ENCODE measurements at regions not wholly inside any gene's neighbourhood (a gene's known extent, or its start where the extent isn't known, plus 50 kb on each side); places are given as distances from the start of the nearest gene placed in this dataset.

DNA sequence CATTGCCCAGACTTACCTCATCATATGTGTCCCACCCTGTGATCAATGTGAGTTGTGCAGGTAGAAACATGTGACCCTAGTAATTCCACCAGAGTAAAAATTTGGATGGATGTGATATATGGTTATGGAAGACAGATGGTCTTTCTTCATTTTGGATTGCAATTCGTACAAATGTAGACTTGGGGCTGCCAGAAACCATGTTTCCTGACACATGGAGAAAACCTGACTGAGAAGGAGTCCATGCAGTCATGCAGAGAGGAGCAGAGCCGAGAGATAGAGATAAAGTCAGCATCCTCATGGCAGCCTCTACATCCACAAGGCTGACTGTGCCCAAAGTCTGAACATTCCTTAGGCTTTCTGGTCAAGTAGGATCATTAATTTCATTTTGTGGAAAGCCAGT lies 678.1 kb upstream of the KIRREL3 start:
- H3K9me3 Mint-ChIP-seq: peaks cover 3% of the 10 kb centered on the region; the same call in 1 of the 2 replicates
- no peak overlapping the region for H3K27ac Mint-ChIP-seq
- H3K4me3 Mint-ChIP-seq: no peak overlapping the region
- peaks cover 24% of the 10 kb centered on the region for H3K4me1 Mint-ChIP-seq
- ChIA-PET POLR2A (no interaction called here), CTCF (no interaction called here)
- ATAC-seq (no peak), DNase-seq (ENCODE audit: low spot score) (no peak)
- no peaks in the 10 kb centered on the region for H3K36me3 Mint-ChIP-seq
- TF ChIP-seq ZNF423 (CRISPR knock-in tag; IDR thresholded peaks at IDR 0.05): no peak
- TF ChIP-seq, protein P1, sequence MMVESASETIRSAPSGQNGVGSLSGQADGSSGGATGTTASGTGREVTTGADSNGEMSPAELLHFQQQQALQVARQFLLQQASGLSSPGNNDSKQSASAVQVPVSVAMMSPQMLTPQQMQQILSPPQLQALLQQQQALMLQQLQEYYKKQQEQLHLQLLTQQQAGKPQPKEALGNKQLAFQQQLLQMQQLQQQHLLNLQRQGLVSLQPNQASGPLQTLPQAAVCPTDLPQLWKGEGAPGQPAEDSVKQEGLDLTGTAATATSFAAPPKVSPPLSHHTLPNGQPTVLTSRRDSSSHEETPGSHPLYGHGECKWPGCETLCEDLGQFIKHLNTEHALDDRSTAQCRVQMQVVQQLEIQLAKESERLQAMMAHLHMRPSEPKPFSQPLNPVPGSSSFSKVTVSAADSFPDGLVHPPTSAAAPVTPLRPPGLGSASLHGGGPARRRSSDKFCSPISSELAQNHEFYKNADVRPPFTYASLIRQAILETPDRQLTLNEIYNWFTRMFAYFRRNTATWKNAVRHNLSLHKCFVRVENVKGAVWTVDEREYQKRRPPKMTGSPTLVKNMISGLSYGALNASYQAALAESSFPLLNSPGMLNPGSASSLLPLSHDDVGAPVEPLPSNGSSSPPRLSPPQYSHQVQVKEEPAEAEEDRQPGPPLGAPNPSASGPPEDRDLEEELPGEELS (CRISPR knock-in tag; IDR thresholded peaks at IDR 0.05): no peak
- no peak for TF ChIP-seq ZNF121 (CRISPR knock-in tag; IDR thresholded peaks at IDR 0.05)
- no peak for TF ChIP-seq EMX1 (CRISPR knock-in tag; IDR thresholded peaks at IDR 0.05)
- TF ChIP-seq, protein P2, sequence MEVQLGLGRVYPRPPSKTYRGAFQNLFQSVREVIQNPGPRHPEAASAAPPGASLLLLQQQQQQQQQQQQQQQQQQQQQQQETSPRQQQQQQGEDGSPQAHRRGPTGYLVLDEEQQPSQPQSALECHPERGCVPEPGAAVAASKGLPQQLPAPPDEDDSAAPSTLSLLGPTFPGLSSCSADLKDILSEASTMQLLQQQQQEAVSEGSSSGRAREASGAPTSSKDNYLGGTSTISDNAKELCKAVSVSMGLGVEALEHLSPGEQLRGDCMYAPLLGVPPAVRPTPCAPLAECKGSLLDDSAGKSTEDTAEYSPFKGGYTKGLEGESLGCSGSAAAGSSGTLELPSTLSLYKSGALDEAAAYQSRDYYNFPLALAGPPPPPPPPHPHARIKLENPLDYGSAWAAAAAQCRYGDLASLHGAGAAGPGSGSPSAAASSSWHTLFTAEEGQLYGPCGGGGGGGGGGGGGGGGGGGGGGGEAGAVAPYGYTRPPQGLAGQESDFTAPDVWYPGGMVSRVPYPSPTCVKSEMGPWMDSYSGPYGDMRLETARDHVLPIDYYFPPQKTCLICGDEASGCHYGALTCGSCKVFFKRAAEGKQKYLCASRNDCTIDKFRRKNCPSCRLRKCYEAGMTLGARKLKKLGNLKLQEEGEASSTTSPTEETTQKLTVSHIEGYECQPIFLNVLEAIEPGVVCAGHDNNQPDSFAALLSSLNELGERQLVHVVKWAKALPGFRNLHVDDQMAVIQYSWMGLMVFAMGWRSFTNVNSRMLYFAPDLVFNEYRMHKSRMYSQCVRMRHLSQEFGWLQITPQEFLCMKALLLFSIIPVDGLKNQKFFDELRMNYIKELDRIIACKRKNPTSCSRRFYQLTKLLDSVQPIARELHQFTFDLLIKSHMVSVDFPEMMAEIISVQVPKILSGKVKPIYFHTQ (CRISPR knock-in tag; IDR thresholded peaks at IDR 0.05): no peak
- TF ChIP-seq, protein P3, sequence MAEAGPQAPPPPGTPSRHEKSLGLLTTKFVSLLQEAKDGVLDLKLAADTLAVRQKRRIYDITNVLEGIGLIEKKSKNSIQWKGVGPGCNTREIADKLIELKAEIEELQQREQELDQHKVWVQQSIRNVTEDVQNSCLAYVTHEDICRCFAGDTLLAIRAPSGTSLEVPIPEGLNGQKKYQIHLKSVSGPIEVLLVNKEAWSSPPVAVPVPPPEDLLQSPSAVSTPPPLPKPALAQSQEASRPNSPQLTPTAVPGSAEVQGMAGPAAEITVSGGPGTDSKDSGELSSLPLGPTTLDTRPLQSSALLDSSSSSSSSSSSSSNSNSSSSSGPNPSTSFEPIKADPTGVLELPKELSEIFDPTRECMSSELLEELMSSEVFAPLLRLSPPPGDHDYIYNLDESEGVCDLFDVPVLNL (CRISPR knock-in tag; IDR thresholded peaks at IDR 0.05; ENCODE audit: borderline replicate concordance, low read depth): no peak
- TF ChIP-seq TCF7 (CRISPR knock-in tag; IDR thresholded peaks at IDR 0.05; ENCODE audit: low read depth): no peak
- TF ChIP-seq, protein P4, sequence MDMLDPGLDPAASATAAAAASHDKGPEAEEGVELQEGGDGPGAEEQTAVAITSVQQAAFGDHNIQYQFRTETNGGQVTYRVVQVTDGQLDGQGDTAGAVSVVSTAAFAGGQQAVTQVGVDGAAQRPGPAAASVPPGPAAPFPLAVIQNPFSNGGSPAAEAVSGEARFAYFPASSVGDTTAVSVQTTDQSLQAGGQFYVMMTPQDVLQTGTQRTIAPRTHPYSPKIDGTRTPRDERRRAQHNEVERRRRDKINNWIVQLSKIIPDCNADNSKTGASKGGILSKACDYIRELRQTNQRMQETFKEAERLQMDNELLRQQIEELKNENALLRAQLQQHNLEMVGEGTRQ (CRISPR knock-in tag; IDR thresholded peaks at IDR 0.05): no peak
- no peak for TF ChIP-seq JUN (CRISPR knock-in tag; IDR thresholded peaks at IDR 0.05)
- no peak for TF ChIP-seq ZNF138 (CRISPR knock-in tag; conservative IDR thresholded peaks at IDR 0.05)
- TF ChIP-seq, protein P5, sequence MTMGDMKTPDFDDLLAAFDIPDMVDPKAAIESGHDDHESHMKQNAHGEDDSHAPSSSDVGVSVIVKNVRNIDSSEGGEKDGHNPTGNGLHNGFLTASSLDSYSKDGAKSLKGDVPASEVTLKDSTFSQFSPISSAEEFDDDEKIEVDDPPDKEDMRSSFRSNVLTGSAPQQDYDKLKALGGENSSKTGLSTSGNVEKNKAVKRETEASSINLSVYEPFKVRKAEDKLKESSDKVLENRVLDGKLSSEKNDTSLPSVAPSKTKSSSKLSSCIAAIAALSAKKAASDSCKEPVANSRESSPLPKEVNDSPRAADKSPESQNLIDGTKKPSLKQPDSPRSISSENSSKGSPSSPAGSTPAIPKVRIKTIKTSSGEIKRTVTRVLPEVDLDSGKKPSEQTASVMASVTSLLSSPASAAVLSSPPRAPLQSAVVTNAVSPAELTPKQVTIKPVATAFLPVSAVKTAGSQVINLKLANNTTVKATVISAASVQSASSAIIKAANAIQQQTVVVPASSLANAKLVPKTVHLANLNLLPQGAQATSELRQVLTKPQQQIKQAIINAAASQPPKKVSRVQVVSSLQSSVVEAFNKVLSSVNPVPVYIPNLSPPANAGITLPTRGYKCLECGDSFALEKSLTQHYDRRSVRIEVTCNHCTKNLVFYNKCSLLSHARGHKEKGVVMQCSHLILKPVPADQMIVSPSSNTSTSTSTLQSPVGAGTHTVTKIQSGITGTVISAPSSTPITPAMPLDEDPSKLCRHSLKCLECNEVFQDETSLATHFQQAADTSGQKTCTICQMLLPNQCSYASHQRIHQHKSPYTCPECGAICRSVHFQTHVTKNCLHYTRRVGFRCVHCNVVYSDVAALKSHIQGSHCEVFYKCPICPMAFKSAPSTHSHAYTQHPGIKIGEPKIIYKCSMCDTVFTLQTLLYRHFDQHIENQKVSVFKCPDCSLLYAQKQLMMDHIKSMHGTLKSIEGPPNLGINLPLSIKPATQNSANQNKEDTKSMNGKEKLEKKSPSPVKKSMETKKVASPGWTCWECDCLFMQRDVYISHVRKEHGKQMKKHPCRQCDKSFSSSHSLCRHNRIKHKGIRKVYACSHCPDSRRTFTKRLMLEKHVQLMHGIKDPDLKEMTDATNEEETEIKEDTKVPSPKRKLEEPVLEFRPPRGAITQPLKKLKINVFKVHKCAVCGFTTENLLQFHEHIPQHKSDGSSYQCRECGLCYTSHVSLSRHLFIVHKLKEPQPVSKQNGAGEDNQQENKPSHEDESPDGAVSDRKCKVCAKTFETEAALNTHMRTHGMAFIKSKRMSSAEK (CRISPR knock-in tag; IDR thresholded peaks at IDR 0.05; ENCODE audit: borderline replicate concordance): no peak
- TF ChIP-seq, protein P6, sequence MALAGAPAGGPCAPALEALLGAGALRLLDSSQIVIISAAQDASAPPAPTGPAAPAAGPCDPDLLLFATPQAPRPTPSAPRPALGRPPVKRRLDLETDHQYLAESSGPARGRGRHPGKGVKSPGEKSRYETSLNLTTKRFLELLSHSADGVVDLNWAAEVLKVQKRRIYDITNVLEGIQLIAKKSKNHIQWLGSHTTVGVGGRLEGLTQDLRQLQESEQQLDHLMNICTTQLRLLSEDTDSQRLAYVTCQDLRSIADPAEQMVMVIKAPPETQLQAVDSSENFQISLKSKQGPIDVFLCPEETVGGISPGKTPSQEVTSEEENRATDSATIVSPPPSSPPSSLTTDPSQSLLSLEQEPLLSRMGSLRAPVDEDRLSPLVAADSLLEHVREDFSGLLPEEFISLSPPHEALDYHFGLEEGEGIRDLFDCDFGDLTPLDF (CRISPR knock-in tag; IDR thresholded peaks at IDR 0.05): no peak
- H3K27me3 Mint-ChIP-seq (ENCODE audit: low read depth): no peaks in the 10 kb centered on the region

All from WTC11 (cell line).